HG03066 (cell line): ENCODE measurements at regions not wholly inside any gene's neighbourhood (a gene's known extent, or its start where the extent isn't known, plus 50 kb on each side); places are given as distances from the start of the nearest gene placed in this dataset.
"Not testable (repeated sequence)": the region's sequence is repeated elsewhere in the genome, so short reads cannot be mapped to it uniquely, and the experiment has no call there.

Source experiments
- ATAC-seq: cut with Tn5 transposase; IDR thresholded peaks from one replicate; pipeline ENCODE4 v1.9.1; 2021; ENCODE audit warnings: low read depth; ENCODE audit not compliant: unreplicated experiment

- no peak for ATAC-seq
Observed at GRCh38 chr12:67525617-67525884, 123.0 kb upstream of the DYRK2 start.

- ATAC-seq, result no peak
Observed at GRCh38 chr12:67526129-67526528, 122.4 kb upstream of the DYRK2 start.

DNA sequence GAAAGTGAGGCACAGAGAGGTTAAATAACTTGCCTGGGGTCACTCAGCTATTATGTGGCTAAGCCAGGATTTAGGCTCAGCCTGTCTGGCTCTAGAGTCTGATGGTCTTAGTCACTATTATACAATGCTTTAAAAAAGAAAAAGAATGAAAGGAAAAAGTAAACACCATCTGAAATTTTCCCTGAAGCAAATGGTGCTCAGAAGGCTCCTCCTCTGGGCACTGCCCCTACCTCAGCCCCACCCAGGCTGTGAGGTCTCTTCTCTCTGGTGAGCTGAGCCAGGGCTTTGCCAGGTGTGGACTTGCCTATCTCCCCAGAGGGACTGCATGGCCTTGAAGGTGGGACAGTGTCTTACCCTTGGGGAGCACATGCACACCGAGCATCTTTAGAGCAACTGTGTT, 117.5 kb upstream of the DYRK2 start:
- no peak for ATAC-seq

DNA sequence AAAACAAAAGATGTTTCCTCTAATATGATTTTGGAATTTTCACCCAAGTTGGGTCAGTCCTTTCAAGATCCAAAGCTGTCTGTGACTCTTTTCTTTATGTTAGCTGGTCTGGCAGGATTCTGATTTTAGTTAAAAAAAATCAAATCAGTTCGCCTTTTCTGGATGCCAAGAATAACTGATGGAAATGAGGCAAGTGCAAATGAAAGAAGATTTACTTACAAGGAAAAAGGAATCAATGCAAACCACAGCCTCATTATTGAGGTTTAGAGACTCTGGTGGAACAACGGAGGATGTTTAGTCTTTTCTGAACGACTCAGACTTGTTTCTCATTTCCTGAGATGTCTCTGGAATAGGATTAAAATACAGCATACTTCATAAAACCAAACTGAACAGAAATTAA, 117.0 kb upstream of the DYRK2 start:
- ATAC-seq, result no peak

- no peak for ATAC-seq
Observed at GRCh38 chr12:67533159-67533558, 115.4 kb upstream of the DYRK2 start.

- ATAC-seq, result no peak
Observed at GRCh38 chr12:67534046-67534445, 114.5 kb upstream of the DYRK2 start.

GRCh38 chr12:67534681-67535080, 113.9 kb upstream of the DYRK2 start:
- no peak for ATAC-seq

- no peak for ATAC-seq
Observed at GRCh38 chr12:67535176-67535575, 113.4 kb upstream of the DYRK2 start.

GRCh38 chr12:67535971-67536370, 112.6 kb upstream of the DYRK2 start:
- ATAC-seq, result no peak

DNA sequence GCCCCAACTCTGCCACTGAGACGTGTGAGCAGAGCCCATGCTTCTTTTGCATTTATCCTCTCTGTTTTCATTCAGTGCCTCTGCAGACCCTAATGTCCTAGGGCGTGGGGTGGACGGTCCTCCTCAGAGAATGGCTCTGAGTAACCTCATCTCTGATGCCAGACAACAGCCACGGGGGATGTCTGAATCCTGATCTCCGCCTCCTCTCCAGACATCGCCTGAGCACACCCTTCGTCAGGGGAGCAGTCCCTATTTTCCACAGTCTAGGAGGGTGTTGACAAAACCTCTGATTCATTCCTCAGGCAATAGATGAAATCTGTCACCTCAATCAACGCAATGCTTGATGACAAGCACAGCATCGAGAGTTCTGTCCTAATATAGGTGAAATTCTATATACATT, 109.2 kb upstream of the DYRK2 start:
- ATAC-seq, result no peak

GRCh38 chr12:67539946-67540345, 108.6 kb upstream of the DYRK2 start:
- no peak for ATAC-seq

DNA sequence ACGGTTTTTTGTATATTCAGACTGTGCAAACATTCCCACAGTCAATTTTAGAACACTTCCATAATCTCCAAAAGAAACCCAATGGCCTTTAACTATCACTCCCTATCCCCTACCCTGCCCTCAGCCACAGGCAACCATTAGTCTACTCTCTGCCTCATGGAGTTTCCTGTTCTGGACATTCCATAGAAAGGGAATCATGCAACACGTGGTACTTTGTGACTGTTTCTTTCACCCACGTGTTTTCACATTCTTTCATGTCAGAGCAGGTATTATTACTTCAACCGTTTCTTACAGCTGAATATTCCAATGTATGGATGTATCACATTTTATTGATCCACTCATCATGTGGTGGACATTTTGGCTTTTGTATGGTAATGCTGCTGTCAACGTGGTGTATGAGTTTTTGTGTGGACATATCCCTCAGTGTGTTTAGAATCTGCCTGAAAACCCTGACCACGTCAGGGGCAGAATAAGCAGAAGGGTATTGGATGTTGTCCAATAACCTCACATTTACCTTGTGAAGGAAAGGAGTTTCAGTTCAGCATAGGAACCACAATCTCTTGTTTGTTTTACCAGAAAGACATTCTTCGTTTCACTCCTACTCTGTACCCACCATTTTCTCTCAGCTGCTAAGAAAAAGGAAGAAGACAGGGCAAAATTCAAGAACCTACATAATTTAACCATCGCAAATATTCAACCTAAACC, 107.5 kb upstream of the DYRK2 start:
- peak; percentile 85 for ATAC-seq

- no peak for ATAC-seq
Observed at GRCh38 chr12:67541625-67541991, 106.9 kb upstream of the DYRK2 start.

GRCh38 chr12:67543021-67543770, 105.3 kb upstream of the DYRK2 start:
- no peak for ATAC-seq

GRCh38 chr12:67545298-67545697, 103.2 kb upstream of the DYRK2 start:
- no peak for ATAC-seq

DNA sequence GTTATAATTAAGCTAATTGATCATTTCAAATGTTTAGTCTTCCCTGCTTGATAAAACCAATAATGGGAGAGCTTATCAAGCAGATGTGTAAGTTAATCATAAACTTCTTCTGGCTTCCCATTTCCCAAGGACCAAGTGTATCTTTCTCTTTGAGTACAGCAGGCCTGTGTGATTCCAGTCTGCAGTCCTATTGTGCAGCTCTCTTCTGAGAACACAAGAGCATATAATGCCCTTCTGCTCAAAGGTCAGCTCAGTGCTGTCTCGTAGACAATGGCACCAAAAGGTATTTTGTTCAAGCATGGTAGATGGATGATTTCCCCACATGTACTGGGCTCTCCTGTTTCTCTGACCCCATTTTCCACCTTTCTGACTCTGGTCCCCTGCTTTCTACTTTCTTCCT, 101.8 kb upstream of the DYRK2 start:
- no peak for ATAC-seq

DNA sequence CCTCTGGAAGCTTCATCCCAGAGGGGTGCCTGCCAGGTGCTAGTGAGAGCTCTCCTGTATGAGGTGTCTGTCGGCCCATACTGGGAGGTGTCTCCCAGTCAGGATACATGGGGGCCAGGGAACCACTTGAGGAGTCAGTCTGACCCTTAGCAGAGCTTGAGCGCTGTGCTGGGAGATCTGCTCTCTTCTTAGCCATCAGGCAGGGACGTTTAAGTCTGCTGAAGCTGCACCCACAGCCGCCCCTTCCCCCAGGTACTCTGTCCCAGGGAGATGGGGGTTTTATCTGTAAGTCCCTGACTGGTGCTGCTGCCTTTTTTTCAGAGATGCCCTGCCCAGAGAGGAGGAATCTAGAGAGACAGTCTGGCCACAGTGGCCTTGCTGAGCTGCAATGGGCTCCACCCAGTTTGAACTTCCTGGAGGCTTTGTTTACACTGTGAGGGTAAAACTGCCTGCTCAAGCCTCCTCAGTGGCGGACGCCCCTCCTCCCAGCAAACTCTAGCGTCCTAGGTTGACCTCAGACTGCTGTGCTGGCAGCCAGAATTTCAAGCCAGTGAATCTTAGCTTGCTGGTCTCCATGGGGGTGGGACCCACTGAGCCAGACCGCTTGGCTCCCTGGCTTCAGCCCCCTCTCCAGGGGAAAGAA, 93.3 kb upstream of the DYRK2 start:
- not testable (repeated sequence) for ATAC-seq

DNA sequence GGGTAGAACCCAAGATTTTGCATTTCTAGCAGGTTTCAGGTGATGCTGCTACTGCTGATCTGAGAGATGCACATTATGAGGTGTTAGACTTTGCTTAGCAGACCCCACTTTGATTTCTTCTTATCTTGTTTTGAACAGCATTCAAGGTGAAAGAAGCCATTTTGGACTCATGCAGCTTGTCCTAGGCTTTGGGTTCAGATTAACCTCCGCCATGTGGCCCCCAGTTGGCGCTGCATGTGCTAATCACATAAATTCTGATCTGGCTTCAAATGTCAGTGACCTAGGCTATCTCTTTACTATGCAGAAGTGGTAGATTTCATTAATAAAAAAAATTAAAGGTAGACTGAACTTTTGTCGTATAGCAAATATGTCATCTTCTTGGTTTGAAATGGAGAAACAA, 89.8 kb upstream of the DYRK2 start:
- no peak for ATAC-seq

DNA sequence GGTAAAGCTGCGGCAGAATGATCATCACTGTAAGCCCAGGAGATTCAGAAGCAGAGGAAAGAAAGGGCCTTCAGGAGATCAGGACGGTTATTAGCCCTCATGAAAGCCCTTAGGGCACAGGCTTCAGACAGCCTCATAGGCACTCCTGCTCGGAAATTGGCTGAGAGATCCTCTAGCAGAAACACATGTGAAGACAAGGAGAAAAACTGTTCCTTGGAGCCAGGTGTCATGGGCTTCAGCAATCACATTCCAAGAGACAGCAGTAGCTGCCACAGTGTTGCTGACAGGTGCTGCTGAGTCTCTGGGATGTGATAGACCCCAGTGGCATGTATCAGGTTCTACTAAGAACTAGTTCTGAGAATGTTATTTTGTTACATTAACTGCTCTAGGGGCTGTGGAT, 88.8 kb upstream of the DYRK2 start:
- ATAC-seq, result no peak

- no peak for ATAC-seq
Observed at GRCh38 chr12:67562513-67563287, 85.8 kb upstream of the DYRK2 start.

DNA sequence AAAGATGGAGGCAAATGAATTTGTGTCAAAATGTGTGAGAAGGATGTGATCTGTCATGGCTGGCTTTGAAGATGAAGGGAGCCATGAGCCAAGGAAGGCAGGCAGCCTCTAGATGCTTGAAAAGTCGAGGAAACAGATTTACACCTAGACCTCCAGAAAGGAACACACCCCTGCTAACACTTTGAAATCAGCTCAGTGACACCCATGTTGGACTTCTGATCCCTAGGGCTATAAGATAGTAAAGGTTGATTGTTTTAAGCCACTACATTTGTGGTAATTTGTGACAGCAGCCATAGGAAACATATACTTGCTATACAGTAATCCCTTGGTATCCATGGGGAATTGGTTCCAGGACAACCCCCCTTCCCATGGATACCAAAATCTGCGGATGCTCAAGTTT, 80.5 kb upstream of the DYRK2 start:
- no peak for ATAC-seq
